CD4-positive, alpha-beta T cell treated with Interleukin-15 for 4 hours (primary cell): ENCODE measurements at regions not wholly inside any gene's neighbourhood (a gene's known extent, or its start where the extent isn't known, plus 50 kb on each side); places are given as distances from the start of the nearest gene placed in this dataset.
A peak's percentile ranks its signal among the peaks of the same experiment; 100 is the strongest.
"Not testable (repeated sequence)": the region's sequence is repeated elsewhere in the genome, so short reads cannot be mapped to it uniquely, and the experiment has no call there.

ENCODE experiments used
- DNase-seq: peaks from one replicate; pipeline ENCODE4 v3.0.0-alpha.2; 2020; ENCODE audit warnings: low spot score

DNA sequence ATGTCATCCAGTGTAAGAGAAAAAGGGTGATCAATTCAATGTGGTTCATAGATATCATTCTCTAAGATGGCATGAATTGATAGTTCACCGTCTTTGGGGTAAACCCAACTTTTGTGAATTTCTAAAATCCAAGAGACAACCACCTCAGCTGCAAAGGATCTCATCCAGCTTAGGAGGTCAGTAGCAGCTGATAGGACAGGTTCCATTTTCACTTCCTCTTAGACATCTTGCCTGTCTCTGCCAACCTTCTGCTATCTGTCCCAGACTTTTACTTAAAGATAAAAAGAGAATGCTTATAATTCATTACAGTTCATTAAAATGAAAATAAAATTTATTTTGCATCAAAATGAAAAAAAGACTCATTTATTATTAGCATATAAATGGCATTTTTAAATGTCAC is 468.2 kb downstream of the XYLT1 start:
- DNase-seq, result no peak

DNA sequence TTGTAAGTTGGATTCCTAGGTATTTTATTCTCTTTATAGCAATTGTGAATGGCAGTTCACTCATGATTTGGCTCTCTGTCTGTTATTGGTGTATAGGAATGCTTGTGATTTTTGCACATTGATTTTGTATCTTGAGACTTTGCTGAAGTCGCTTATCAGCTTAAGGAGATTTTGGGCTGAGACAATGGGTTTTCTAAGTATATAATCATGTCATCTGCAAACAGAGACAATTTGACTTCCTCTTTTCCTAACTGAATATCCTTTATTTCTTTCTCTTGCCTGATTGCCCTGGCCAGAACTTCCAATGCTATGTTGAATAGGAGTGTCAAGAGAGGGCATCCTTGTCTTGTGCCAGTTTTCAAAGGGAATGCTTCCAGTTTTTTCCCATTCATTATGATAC is 464.8 kb downstream of the XYLT1 start:
- DNase-seq, result not testable (repeated sequence)

DNA sequence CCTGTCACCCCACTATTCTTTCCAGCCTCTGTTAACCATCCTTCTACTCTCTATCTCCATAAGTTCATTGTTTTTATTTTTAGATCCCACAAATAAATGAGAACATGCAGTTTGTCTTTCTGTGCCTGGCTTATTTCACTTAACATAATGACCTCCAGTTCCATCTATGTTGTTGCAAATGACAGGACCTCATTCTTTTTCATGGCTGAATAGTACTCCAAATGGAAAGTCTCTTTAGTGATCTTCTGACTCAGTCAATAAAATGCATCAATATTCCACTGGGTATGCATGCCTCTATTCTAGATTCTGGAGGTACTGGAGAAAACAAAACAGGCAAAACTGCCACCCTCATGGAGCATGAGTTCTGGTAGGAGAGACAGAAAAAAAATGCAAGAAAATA is 459.0 kb downstream of the XYLT1 start:
- no peak for DNase-seq

DNA sequence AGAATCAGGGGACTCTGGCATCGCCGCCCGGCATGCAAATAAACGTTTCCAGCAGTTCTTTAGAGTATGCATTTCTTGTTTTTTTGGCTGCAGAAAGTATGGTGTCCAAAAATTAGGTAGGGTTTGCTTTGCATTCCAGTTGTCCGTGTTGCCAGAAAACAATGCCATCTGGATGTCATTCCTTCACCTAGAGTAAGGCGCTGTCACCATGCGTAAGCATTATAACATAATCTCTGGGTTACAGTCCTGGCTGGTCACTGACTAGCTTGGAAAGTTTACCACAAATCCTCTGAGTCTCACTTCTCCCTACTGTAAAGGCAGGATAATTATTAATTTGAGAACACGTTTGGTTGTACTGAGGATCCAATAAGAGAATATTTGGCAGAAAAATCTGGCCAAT is 457.7 kb downstream of the XYLT1 start:
- no peak for DNase-seq

DNA sequence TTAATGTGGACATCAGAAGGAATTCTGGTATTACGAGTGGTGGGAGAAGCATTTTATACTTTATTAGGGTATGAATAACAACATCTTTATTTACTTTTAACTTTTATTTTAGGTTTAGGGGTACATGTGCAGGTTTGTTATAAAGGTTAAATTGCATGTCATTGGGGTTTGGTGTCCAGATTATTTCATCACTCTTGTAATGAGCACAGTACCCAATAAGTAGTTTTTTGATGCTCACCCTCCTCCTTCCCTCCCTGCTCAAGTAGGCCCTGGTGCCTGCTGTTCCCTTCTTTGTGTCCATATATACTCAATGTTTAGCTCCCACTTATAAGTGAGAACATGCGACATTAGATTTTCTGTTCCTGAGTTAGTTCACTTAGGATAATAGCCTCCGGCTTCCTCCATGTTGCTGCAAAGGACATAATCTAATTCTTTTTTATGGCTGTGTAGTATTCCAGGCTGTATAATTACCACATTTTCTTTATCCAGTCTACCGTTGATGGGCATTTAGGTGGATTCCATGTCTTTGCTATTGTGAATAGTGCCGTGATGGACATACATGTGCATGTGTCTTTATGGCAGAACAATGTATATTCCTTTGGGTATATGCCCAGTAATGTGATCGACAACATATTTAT is 456.2 kb downstream of the XYLT1 start:
- no peak for DNase-seq

DNA sequence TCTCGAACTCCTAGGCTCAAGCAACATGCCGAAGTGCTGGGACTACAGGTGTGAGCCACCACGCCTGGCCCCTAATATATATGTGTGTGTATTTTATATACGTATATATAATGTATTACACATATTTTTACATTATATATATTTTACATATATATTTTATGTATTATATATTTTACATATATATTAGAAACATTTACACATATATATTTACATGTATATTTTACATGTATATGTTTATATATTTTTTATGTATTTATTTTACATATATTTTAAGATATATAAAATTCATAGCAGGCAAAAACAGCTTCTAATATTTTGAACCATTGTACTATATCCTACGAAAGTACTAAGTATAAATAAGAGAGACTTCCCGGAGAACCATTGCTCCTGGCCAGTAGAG is 455.1 kb downstream of the XYLT1 start:
- no peak for DNase-seq

DNA sequence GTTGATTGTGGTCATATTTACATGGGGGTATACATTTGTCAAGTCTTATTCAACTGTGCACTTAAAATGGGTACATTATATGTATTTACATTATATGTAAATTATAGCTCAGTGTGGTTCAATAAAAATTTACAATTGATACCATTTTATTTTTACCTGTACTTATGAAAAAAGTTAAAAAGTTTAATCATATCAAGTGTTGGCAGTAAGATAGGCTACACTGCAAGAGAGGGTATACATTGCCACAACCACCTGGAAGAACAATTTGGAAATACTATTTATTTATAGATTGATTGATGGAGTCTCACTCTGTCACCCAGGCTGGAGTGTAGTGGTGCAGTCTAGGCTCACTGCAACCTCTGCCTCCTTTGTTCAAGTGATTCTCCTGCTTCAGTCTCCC is 453.3 kb downstream of the XYLT1 start:
- DNase-seq, result no peak

DNA sequence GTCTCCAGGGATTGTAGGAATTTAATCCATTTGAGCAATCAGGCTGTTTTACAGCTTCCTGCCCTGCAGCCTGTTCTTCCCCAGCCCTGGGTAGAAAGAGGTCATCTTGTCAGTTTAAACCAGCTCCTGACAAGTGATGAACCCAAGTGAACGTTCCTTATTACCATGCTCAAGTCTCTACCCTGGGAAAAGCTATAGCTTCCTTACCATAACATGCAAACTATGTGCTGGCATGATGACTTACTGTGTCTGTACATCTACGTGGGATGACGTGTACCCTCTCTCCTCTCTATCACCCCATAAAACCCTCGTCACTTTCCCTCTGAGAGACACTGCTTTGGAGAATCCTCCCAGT is 452.2 kb downstream of the XYLT1 start:
- DNase-seq, result no peak

DNA sequence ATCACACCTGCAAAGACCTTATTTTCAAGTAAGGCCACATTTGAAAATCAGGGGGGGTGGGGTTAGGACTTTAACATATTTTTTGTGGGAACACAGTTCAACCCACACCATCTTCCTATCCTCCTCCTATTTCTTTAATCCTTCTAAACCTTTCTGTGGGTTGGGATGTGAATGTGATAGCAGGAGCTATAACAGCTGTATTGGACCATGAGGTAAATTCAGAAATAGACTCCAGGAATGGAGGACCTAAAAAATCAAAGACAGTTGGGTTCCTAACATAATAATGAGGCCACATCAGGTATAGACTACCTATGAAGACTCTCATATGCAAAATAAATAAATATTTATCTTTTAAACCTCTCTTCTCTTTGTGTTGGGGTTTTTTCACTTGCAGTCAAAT is 451.4 kb downstream of the XYLT1 start:
- DNase-seq, result no peak

DNA sequence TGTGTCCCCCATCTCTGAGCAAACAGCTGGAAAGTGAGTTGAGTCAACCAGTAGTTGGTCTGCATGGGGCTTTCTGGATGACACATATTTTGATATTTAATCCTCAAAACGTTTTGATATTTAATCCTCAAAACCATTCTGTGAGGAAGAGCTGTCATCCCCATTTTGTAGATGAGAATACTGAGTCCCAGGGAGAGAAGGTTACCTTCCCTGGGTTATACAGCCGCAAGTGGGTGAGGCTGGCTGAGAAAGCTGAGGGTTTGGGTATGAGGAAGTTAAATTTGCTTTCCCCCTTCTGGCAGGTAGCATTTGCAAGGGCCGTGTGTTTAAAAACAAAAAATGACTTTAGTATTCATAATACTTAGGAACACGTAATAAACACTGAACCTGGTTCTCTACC is 447.2 kb downstream of the XYLT1 start:
- DNase-seq, result no peak

DNA sequence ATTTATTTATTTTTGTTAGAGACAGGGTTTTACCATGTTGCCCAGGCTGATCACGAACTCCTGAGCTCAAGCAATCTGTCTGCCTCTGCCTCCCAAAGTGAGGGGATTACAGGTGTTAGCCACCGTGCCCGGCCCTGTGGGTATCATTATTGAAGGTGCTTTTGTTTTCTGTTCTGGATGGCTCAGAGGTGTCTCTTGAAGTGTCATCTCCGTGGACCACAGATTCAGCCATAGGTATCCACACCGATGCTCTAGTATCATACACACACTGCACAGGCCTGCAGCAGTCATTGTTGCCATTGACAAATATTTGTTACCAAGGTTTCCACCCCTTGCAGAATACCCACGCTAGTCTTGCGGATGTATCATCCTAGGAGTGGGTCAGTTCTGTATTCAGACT is 446.2 kb downstream of the XYLT1 start:
- no peak for DNase-seq

DNA sequence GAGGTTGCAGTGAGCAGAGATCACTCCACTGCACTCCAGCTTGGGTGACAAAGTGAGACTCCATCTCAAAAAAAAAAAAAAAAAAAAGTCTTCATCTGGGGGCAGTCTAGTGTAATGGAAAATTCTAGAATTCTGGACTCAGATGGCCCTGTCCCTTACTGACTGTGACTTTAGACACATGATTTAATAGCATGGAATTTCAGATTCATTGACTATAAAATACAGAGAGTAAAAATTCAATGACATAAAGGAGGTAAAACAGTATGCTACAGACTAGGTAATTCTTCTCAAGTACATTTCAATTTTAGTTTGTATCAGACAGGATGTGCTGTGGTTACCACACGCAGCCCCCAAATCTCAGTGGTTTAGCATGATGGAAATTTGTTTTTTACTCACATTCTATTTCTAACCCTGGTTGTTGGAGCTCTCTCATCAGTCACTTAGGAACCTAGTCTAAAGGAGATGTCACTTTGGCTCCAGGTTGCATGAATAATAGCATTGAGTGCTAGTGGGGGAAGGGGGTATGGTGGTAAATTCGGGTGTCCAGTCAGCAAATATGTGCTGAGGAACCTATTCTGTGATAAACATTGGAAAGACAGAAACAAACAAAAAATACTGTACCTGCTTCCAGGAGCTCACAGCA is 444.0 kb downstream of the XYLT1 start:
- peak; percentile 20 for DNase-seq

DNA sequence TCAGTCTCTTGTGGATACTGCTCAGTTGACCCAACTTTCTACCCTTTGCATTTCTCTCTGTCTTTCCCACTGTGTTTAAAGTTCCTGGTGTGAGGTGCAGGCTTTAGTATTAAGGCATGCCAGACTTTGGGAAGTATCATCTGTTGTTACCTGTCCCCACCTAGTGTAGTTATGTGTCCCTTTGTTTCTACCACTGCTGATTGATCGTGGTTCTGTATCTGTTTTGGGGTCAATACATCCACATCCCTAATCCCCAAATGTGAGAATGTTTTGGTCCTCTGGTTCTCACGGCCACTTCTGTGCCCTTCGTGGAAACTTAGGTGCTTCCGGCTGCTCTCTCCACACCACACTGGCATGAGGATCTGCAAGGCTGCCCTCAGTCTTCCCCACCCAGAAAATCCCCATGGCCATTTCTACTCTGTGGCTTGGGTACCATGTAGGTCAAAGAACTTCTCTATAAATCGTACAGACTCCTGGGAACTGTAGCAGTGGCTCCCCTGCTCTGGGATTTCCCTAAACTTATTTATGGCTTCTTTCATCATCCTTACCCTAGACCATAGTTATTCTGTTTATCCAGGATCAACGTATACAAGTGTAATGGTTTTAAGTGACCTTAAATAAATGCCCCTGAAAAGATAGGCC is 443.2 kb downstream of the XYLT1 start:
- DNase-seq, result no peak

DNA sequence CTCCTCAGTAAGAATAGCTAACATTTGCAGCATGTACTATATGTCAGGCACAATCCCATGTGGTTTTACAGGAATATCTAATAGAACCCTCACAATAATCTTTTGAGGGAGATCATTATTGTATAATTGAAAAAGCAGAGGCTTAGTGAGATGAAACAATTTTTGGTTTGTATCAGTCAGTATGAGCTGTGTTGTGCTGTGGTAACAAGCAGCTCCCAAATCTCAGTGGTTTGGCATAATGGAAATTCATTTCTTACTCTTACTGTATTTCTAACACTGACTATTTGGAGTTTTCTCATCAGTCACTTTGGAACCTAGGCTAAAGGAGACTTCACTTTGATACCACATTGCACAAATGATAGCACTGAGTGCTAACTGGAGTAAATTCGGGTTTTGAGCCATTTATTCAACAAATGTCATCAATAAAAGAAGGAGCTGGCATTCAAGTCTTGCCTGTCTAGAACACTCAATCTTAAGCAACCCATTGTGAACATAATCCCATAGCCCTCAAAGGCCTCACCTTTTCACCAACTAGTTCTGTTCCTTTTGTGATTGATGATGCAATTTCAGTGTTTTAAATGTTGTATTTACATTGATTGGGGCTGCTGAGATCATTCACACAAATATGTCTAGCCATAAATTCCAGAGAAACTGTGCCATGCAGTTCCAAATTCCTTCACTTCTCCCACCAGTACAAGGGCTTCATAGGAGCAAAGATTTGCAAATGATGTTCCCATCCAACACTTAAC is 441.0 kb downstream of the XYLT1 start:
- DNase-seq, result no peak

DNA sequence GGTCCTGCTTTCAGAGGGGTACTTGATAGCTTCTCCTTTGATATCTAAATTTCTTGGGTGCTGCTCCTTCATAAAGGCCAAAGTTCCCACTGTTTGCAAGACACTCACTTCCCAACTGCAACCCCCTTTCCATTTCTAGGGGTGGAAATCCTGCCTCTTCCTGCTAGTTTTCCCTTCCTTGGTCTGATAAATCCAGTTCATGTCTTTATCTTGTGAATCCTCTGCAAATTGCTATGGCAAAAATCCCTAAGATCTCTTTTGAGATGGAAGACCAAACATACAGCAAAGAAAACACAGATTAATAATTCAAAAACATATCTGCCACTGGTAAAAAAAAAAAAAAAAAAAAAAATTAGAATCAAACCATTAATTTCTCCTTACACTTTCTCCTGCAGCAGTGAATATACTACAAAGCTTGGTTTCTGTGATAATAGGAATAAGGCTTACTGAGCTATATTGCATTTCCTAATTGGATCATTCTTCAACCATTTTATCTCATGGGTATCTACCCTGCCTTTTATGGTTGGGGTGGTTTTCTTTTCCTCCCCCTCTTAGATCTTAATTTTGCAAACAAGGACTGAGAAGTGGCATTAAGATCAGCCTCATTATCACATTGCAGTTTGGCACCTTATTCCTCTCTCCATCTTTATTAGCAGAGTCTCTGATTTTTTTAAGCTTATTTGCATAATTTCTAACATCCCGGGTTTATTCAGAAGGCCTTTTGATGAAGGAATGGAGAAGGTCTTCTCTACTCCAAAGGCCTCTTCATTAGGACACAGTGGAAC is 439.1 kb downstream of the XYLT1 start:
- no peak for DNase-seq

DNA sequence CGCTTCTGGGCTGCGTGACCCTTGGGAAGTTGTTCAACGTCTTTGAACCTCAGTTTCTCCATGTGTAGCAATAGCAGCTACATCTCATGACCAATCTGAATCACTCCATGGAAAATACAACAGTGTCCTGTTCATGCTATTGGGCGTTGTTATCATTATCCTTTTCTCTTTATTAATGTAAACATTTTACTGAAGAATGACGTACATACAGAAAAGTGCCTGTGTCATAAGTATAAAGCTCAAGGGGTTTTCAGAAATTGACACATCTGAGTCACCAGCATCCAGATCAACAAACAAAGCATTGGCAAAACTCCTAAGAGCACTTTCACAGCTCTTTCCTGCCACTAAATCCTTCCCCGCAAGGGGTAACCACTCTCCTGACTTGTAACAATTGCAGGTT is 438.4 kb downstream of the XYLT1 start:
- DNase-seq, result no peak

DNA sequence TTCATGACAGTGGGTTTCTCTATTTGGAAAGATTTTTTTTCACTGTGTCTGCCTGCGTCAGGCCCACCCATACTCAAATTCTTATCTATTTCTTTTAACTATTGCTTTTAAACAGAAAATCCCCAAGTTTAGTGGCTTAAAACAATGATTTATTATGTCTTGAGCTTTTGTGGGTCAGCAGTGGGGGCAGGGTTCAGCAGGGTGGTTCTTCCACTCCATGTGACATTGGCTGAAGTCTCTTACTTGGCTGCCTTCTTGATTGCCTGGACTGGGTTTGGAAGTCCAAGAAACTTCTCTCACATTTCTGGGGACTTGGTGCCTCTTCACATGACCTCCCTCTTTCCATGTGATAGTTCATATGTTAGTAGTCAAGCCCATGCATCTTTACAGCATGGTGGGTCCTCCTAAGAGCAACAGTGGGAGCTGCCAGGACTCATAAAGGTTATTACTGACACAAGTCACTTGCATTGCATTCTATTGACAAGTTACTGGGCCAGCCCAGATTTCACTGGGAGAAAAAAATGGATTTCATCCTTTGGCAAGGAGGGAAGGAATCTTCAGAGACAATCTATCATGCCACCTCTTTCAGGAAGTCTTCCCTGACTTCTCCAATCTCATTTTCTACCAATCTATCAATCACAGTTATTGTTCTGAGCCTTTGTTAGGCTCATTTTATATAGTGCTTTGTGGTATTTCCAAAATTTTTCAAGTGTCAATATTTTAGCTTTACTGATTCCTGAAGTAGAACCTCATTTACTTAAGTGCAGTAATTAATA is 436.1 kb downstream of the XYLT1 start:
- no peak for DNase-seq

DNA sequence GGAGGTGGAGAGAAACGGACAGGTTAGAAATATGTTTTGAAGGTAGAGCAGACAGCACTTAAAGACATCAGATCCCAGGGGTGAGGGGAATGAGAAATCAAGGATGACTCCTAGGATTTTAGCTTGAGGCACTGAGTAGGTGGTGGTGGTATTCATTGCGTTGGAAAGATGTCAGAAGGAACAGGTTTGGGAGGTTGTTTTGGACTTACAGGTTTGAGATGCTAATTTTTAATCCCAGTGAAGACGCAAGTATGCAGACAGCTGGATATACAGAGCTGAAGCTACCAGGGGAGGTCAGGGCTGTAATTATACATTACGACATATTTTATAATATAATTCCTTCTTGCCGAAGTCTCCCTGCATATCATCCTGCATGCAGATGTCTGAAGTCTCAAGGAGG is 433.3 kb downstream of the XYLT1 start:
- DNase-seq, result no peak

DNA sequence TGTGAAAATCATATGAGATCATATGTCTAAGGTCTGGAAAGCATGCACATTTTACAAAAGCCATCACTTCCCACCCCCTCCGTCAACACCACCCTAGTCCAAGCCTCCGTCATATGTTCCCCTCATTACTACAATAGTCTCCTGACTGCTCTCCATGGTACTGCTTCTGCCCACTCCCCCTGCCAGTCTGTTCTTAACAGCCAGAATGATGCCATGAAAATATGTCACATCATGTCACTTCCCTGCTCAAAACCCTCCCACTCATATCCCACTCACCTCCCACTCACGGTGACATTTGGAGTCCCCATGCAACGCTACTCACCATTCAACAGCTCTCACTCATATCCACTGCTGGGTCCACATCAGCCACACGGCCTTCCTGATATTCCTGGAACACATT is 432.3 kb downstream of the XYLT1 start:
- DNase-seq, result no peak

DNA sequence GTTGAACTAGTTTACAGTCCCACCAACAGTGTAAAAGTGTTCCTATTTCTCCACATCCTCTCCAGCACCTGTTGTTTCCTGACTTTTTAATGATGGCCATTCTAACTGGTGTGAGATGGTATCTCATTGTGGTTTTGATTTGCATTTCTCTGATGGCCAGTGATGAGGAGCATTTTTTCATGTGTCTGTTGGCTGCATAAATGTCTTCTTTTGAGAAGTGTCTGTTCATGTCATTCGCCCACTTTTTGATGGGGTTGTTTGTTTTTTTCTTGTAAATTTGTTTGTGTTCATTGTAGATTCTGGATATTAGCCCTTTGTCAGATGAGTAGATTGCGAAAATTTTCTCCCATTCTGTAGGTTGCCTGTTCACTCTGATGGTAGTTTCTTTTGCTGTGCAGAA is 421.7 kb downstream of the XYLT1 start:
- DNase-seq, result not testable (repeated sequence)

DNA sequence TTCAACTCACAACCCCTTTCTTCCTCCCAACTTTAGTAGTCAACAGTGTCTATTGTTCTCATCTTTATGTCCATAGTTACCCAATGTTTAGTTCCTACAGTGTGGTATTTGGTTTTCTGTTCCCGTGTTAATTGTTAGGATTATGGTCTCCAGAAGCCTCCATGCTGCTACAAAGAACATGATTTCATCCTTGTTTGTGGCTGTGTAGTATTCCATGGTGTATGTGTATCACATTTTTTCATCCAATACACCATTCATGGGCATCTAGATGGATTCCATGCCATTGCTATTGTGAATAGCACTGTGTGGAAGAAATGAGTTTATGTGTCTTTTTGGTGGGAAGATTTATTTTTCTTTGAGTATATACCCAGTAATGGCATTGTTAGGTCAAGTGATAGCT is 420.3 kb downstream of the XYLT1 start:
- DNase-seq, result no peak
